ENCODE measurements at regions not wholly inside any gene's neighbourhood (a gene's known extent, or its start where the extent isn't known, plus 50 kb on each side); places are given as distances from the start of the nearest gene placed in this dataset.
"Not testable (repeated sequence)": the region's sequence is repeated elsewhere in the genome, so short reads cannot be mapped to it uniquely, and the experiment has no call there.

DNA sequence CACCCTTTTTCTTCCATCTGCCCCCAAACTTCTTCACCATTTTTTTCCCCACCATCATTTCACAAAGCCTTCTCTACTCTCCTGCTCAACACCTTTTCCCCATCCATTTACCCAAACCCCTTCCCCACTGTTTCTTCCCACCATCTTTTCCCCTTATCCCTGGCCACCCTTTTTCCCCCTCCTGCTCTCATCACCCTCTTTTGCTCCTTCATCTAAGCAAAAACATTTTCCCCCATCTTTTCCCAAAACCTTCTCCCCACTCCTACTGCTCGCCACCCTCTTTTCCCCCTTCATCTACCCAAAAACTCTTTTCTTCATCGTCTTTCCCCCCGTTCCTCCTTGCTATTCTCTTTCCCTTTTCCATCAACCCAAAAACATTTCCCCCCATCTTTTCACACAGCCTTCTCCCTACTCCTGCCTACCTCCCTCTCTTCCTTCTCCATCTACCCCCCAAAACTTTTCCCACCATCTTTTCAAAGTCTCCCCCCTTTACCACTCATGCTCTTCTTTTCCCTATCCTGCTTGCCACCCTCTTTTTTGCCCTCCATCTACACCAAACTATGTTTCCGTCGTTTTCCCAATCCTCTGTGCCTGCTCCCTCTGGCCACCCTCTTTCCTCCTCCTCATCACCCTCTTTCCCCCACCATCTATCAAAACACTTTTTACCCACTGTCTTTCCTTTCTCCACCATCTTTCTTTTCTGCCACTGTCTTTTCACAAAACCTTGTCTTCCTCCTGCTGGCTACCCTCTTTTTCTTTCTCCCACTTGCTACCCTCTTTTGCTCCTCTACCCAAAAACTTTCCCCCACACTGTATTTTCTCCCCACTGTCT, 205.8 kb upstream of the WSB1 start:
- intact Hi-C loops (cut with DNase I): no loop called here
- Histone ChIP-seq H3K27ac (no peak overlapping the region), H3K4me1 (no peaks in the 10 kb centered on the region), H3K27me3 (no peaks in the 10 kb centered on the region), H3K4me3 (no peak overlapping the region), H3K9me3 (no peaks in the 10 kb centered on the region), H3K36me3 (no peaks in the 10 kb centered on the region)
- no peak for TF ChIP-seq CTCF (IDR thresholded peaks at IDR 0.05)
- no peak for ATAC-seq
- no peak for DNase-seq

DNA sequence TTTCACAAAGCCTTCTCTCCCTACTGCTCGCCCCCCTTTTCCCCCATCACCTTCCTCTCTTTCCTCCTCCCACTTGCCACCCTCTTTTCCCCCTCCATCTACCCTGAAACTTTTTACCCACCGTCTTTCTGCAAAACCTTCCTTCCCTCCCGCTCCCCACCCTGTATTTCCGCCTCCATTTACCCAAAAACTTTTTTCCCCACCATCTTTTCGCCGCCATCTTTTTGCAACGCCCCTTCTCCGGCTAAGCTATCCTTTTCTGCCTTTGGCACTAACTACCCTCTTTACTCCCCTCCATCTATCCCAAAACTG, 205.2 kb upstream of the WSB1 start:
- no peak for ATAC-seq
- intact Hi-C loops (cut with DNase I): no loop called here

DNA sequence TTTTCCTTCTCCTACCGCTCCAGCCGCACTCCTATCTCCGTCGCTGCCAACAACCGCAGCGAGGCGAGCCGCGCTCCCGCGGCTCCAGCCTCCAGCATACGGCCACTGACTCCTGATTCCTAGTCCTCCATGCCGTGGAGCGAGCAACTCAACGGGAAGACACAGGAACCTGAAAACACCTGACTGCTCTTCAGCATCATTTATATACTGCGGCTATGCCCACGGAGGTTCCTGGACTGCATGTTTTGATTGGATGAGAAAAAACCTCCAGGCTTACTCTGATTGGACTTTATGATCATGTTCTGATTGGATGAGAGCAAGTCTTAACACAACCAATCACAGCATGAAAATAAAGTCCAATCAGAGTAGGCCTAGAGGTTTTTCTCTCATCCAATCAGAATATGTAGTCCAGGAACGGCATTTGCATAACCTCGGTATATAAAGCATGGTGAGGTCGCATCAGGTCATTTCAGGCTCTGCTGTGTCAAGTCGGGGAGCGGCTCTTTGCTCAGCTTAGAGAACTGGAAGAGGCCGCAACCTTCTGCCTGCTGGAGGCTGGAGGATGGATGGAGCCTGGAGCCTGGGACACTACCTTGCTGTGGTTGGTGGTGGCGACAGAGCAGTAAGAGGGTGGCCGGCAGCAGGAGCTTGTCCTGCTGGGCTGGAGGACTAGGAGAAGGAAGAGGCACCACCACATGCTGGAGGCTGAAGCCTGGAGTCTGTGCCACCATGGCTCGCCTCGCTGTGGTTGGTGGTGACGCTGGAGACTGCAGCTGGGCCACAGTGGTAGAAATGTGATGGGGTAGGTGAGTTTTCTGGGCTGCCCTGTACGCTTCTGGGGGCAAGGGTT, 204.6 kb upstream of the WSB1 start:
- not testable (repeated sequence) for DNase-seq, ATAC-seq, H3K27ac ChIP-seq

More for the DNA sequence above, 205.2 kb upstream of the WSB1 start:
- Histone ChIP-seq H3K4me1 (no peaks in the 10 kb centered on the region), H3K36me3 (no peaks in the 10 kb centered on the region), H3K9me3 (no peaks in the 10 kb centered on the region), H3K27me3 (peaks cover 3% of the 10 kb centered on the region), H3K27ac (no peak overlapping the region), H3K4me3 (no peak overlapping the region)
- no peak for TF ChIP-seq CTCF (IDR thresholded peaks at IDR 0.05)
- no peak for DNase-seq

GRCh38 chr17:27089929-27090247, 204.0 kb upstream of the WSB1 start:
- H3K36me3 ChIP-seq: no peaks in the 10 kb centered on the region
- ATAC-seq (no peak), DNase-seq (no peak)
- peaks cover 6% of the 10 kb centered on the region for H3K27me3 ChIP-seq
- no peak overlapping the region for H3K4me3 ChIP-seq
- no peaks in the 10 kb centered on the region for H3K9me3 ChIP-seq
- H3K4me1 ChIP-seq: no peaks in the 10 kb centered on the region
- no peak overlapping the region for H3K27ac ChIP-seq
- intact Hi-C loops (cut with DNase I): no loop called here
- TF ChIP-seq CTCF (IDR thresholded peaks at IDR 0.05): no peak

More for the DNA sequence above, 204.6 kb upstream of the WSB1 start:
- H3K27me3 ChIP-seq; H3K9me3 ChIP-seq; H3K4me3 ChIP-seq; intact Hi-C loops (cut with DNase I); H3K36me3 ChIP-seq; H3K4me1 ChIP-seq: not testable (repeated sequence)

DNA sequence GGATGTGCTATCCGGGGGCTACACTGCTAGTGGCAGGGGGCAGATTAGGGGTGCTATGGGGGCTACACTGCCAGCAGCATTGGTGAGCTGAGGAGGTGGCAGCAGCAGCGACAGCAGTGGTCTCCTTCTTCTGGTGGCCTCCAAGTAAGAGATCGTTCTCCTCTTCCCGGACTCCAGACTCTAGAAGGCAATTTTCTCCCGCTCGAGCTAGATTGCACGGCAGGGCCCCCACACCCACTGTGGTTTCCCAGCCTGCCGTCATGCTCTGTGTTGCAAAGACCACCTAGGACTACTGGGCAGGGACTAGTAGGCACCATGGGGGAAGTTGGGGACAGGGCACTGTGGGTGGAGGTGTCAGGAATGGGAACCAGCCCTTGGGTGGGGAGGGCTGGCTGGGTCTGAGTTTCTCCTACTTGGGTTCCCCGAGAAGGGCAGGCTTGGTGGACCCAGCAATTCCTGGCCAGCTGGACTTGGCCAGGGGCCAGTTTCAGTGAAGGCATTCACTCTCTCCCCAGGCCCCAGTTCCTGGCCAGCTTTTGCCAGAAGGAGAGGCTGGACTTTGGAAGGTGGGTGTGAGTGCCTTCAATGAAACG, 203.4 kb upstream of the WSB1 start:
- H3K27me3 ChIP-seq; H3K27ac ChIP-seq; H3K36me3 ChIP-seq; H3K4me1 ChIP-seq; intact Hi-C loops (cut with DNase I); ATAC-seq; DNase-seq; H3K4me3 ChIP-seq; H3K9me3 ChIP-seq: not testable (repeated sequence)

- ATAC-seq: no peak
- H3K36me3 ChIP-seq: no peaks in the 10 kb centered on the region
- intact Hi-C loops (cut with DNase I): no loop called here
- no peak overlapping the region for H3K4me3 ChIP-seq
- H3K27ac ChIP-seq: no peak overlapping the region
- H3K27me3 ChIP-seq: peaks cover 6% of the 10 kb centered on the region
- no peak for TF ChIP-seq CTCF (IDR thresholded peaks at IDR 0.05)
- no peak for DNase-seq
- no peaks in the 10 kb centered on the region for H3K4me1 ChIP-seq
- H3K9me3 ChIP-seq: no peaks in the 10 kb centered on the region
Observed at GRCh38 chr17:27091043-27091497, 202.8 kb upstream of the WSB1 start.

- H3K27ac ChIP-seq; H3K9me3 ChIP-seq; DNase-seq; H3K4me3 ChIP-seq; intact Hi-C loops (cut with DNase I); H3K36me3 ChIP-seq; H3K27me3 ChIP-seq; ATAC-seq; H3K4me1 ChIP-seq: not testable (repeated sequence)
Observed at GRCh38 chr17:27094179-27094578, 199.7 kb upstream of the WSB1 start.

- H3K27ac ChIP-seq, H3K4me3 ChIP-seq, H3K4me1 ChIP-seq: not testable (repeated sequence)
Observed at GRCh38 chr17:27095821-27096220, 198.1 kb upstream of the WSB1 start.

GRCh38 chr17:27099266-27099665, 194.6 kb upstream of the WSB1 start:
- ATAC-seq; intact Hi-C loops (cut with DNase I); H3K4me1 ChIP-seq; H3K4me3 ChIP-seq; H3K27me3 ChIP-seq; H3K27ac ChIP-seq; DNase-seq; H3K9me3 ChIP-seq; H3K36me3 ChIP-seq: not testable (repeated sequence)

More at GRCh38 chr17:27095821-27096220, 198.1 kb upstream of the WSB1 start:
- ATAC-seq; H3K9me3 ChIP-seq; DNase-seq; H3K27me3 ChIP-seq; intact Hi-C loops (cut with DNase I); H3K36me3 ChIP-seq: not testable (repeated sequence)

All from upper lobe of right lung (tissue), 1 donor.